Upper lobe of left lung (tissue), 4 donors: ENCODE measurements at regions not wholly inside any gene's neighbourhood (a gene's known extent, or its start where the extent isn't known, plus 50 kb on each side); places are given as distances from the start of the nearest gene placed in this dataset.

Experiments
- CTCF ChIP-seq, 6 experiments: fragments of 450-650 bp in 4 of 6; fragments of 200-600 bp in 2 of 6; sonication (generic) in 2 of 6; IDR thresholded peaks; one replicate each; pipeline ENCODE4 v1.5.1; 2016 to 2019; ENCODE audit warnings: antibody characterized with exemption in 6 of 6
- EP300 ChIP-seq, 4 donors: sonication (generic); formaldehyde crosslinking; IDR thresholded peaks; one replicate each; pipeline ENCODE4 v1.5.1; 2017; ENCODE audit warnings: antibody characterized with exemption in 4 of 4, control low read depth in 2 of 4
- POLR2A ChIP-seq, 4 donors: fragments of 450-650 bp; IDR thresholded peaks; one replicate each; pipeline ENCODE4 v1.5.1; 2016 to 2017; ENCODE audit warnings: antibody characterized with exemption in 4 of 4, mild to moderate bottlenecking in 2 of 4
- POLR2AphosphoS5 ChIP-seq, 2 donors: sonication (generic); formaldehyde crosslinking; IDR thresholded peaks; one replicate each; pipeline ENCODE4 v1.5.1; 2017; ENCODE audit warnings: antibody characterized with exemption in 2 of 2

DNA sequence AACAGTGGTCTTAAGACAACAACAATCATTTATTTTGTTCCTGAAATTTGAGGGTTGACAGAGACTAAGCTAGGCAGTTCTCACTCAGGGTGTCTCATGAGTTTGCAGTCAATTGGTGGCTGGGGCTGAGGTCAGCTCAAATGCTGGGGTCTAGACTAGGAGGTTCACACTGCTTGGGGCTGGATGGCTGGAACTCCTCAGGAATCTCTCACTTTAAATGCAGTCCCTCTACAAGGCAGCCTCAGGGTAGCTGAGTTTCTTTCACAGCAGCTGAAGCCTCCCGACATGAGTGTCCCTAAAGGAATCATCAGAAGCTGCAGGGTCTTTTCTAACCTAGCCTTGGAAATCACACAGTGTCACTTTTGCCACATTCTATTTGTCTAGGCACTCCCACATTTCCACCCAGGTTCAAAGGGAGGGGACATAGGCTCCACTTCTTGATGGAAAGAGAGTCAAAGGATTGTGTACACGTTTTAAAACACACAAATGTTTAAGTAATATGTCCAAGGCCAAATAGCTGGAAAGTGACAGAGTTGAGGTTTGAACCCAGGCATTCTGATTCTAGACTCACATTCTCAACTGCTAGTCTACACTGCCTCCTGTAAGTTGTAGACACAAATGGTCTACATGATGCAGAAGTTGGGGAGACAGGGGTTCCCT is 133.8 kb downstream of the ZFP36L2 start:
- no peak for TF ChIP-seq CTCF (IDR thresholded peaks at IDR 0.05)
- TF ChIP-seq POLR2A (IDR thresholded peaks at IDR 0.05), result no peak
- TF ChIP-seq POLR2AphosphoS5 (IDR thresholded peaks at IDR 0.05), result no peak
- TF ChIP-seq EP300 (IDR thresholded peaks at IDR 0.05), result no peak
